ENCODE measurements at regions not wholly inside any gene's neighbourhood (a gene's known extent, or its start where the extent isn't known, plus 50 kb on each side); places are given as distances from the start of the nearest gene placed in this dataset.

DNA sequence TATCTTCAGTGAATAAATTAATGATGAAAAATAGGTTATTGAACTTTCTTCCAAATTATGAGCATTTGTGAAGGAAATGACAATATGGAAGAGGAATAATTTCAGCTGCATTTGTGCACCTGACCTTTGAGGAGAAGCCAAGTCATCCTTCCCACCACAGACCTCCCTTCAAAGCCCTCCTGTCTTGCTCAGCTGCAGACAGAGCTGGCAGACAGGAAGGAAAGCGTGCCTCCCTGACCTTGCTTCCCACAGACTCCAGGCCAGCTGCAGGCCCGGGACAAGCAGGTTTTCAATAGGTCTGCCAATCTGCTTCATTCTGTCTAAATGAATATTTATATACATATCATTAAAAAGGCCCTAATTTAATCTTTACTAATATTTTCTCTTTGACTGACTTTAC lies 152.9 kb upstream of the RBMS3 start:
- peaks cover 2% of the 10 kb centered on the region for H3K36me3 Mint-ChIP-seq (ENCODE audit: insufficient read depth)

DNA sequence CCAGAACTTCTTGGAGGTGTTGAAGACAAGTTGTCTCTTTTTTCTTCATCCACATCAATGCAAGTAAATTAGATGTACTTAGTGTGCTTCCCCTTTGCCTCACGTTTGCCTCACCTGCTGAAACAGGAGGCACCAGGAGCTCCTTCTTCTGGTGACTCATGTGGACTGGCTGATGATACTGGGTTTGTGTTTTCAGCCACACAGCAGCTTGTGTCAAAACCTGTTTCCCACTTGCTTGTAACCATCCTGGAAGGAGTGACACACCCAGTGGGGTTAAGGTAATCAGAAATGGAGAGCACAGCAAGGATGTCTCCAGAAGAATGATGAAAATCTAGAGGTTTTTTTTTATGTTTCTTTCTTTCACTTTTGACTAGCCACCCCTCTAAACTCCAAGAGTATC lies 143.3 kb upstream of the RBMS3 start:
- Mint-ChIP-seq H3K27ac (ENCODE audit: low read depth) (no peak overlapping the region), H3K4me1 (no peaks in the 10 kb centered on the region), H3K4me3 (no peak overlapping the region), H3K27me3 (no peaks in the 10 kb centered on the region), H3K36me3 (ENCODE audit: insufficient read depth) (no peaks in the 10 kb centered on the region), H3K9me3 (no peaks in the 10 kb centered on the region)
- DNase-seq (ENCODE audit: low spot score in 2 of 2) (no peak), ATAC-seq (replicated peaks; ENCODE audit: extremely low read depth, poor library complexity, severe bottlenecking) (no peak)

More for the DNA sequence above, 152.9 kb upstream of the RBMS3 start:
- ATAC-seq (replicated peaks; ENCODE audit: extremely low read depth, poor library complexity, severe bottlenecking) (no peak), DNase-seq (ENCODE audit: low spot score in 2 of 2) (no peak)
- Mint-ChIP-seq H3K4me1 (no peaks in the 10 kb centered on the region), H3K9me3 (peaks cover 11% of the 10 kb centered on the region), H3K27me3 (no peaks in the 10 kb centered on the region), H3K27ac (ENCODE audit: low read depth) (no peak overlapping the region), H3K4me3 (no peak overlapping the region)

DNA sequence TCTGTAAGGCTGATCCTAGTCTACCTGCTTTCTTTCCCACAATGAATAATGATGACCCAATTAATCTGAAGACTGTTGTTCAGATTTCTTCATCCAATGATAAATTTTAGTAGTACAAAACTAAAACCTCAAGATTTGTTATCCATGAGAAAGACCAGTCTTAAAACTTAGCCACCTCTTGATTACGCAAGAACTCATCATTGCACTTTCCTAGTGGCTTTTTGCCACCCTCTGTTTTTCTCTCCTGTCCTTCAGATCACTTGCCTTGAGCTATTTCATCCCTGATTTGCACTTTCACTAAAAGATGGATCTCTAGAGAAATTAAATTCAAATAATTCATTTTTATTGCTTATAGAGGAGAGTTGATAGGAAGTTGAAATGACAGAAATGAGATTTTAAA lies 142.7 kb upstream of the RBMS3 start:
- no peak for DNase-seq (ENCODE audit: low spot score in 2 of 2)
- Mint-ChIP-seq H3K4me3 (no peak overlapping the region), H3K9me3 (no peaks in the 10 kb centered on the region), H3K36me3 (ENCODE audit: insufficient read depth) (no peaks in the 10 kb centered on the region), H3K27me3 (no peaks in the 10 kb centered on the region), H3K27ac (ENCODE audit: low read depth) (no peak overlapping the region), H3K4me1 (no peaks in the 10 kb centered on the region)
- no peak for ATAC-seq (replicated peaks; ENCODE audit: extremely low read depth, poor library complexity, severe bottlenecking)

DNA sequence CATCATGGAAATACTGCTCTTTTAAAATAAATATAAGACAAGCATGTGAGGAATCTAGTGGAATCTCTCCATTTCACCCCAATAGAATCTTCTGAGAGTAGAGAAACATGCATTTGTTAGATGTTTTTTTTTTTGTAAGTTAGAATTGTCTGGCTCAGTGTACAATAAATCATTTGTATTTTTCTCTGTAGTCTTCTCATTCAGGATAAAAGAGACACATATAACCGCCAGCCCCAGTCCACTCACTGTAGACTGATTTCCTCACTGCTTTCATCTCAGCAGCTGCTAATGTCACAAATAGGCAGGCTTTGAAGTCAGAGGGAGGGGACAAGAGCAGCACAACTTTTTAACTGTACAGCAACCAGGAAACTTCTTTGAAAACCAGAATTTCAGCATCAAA lies 140.2 kb upstream of the RBMS3 start:
- Mint-ChIP-seq H3K4me1 (no peaks in the 10 kb centered on the region), H3K36me3 (ENCODE audit: insufficient read depth) (no peaks in the 10 kb centered on the region), H3K27me3 (no peaks in the 10 kb centered on the region), H3K4me3 (no peak overlapping the region), H3K27ac (ENCODE audit: low read depth) (no peak overlapping the region), H3K9me3 (peaks cover 6% of the 10 kb centered on the region)
- ATAC-seq (replicated peaks; ENCODE audit: extremely low read depth, poor library complexity, severe bottlenecking) (no peak), DNase-seq (ENCODE audit: low spot score in 2 of 2) (no peak)

DNA sequence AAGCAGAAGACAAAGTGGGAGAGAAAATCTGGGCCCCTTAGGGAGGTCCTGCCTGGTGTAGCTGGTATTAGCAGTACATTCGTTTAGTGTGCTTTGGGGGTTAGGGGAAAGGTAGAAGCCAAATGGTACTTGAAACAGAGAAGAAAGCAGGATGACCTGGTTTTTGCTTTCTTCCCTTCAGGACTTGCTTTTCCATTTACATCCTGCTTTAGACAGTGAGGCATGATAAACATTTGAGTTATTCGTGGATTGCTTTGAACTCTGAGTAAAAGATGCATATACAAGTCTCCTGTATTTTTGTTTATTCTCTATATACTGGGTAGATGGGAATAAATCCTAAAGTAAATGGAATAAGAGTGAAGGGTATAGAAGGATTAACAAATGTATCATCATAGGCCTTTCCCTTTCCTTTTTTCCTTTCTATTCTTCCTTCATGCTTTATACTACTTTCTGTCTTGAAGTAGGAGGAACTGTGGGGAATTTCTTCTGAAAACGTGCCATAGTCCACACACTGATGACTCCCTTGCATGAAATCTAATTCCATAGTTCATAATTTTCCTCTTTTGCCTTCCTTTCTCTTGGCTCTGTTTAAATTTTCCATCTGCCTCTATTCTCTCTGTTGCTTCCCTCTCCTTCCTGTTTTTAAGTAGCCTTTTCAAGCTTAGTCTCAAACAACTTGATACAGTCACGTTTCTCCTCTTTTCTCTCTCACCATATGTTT lies 139.5 kb upstream of the RBMS3 start:
- DNase-seq (ENCODE audit: low spot score in 2 of 2), result no peak

DNA sequence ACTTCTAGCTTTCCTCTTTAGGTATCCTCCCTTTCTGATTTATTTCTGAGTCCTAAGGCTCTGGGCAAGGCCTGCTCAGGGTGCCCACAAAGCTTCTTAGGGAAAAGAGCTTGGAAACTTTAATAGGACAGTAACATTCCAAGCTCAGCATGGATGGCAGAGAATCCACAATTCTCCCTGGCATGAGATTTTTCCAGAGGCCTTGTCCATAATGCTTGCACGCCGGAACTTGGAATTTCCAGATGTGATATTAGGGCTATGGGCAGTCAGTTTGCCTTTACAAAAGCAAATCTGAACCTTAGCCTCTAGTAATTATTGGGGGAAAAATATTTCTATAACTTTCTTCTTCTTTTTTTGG lies 139.0 kb upstream of the RBMS3 start:
- no peaks in the 10 kb centered on the region for H3K36me3 Mint-ChIP-seq (ENCODE audit: insufficient read depth)
- H3K9me3 Mint-ChIP-seq, result peaks cover 6% of the 10 kb centered on the region
- H3K4me3 Mint-ChIP-seq, result no peak overlapping the region
- DNase-seq (ENCODE audit: low spot score in 2 of 2) (no peak), ATAC-seq (replicated peaks; ENCODE audit: extremely low read depth, poor library complexity, severe bottlenecking) (no peak)
- no peaks in the 10 kb centered on the region for H3K4me1 Mint-ChIP-seq
- H3K27me3 Mint-ChIP-seq, result no peaks in the 10 kb centered on the region
- no peak overlapping the region for H3K27ac Mint-ChIP-seq (ENCODE audit: low read depth)

More for the DNA sequence above, 139.5 kb upstream of the RBMS3 start:
- peaks cover 6% of the 10 kb centered on the region for H3K9me3 Mint-ChIP-seq
- H3K27me3 Mint-ChIP-seq, result no peaks in the 10 kb centered on the region
- no peaks in the 10 kb centered on the region for H3K4me1 Mint-ChIP-seq
- H3K27ac Mint-ChIP-seq (ENCODE audit: low read depth), result no peak overlapping the region
- no peak overlapping the region for H3K4me3 Mint-ChIP-seq
- ATAC-seq (replicated peaks; ENCODE audit: extremely low read depth, poor library complexity, severe bottlenecking), result no peak
- no peaks in the 10 kb centered on the region for H3K36me3 Mint-ChIP-seq (ENCODE audit: insufficient read depth)

DNA sequence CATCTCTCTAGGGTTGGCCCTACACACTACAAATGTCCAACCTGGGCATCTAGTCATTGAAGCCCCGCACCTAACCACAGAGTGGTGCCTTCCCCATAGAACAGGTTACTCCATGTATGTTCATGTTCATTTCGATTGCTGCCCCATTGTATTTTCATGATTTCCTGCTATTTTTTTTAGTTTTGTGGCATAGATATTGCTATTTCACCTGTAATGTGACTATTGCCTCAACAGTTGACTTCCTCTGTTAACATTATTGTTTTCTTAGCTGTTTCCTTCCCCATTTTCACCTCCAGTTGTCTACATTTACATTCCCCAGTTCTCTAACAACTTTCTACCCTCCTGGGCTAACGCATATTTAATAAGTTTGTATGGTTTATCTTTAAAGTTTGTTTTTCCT lies 137.7 kb upstream of the RBMS3 start:
- ATAC-seq (replicated peaks; ENCODE audit: extremely low read depth, poor library complexity, severe bottlenecking) (no peak), DNase-seq (ENCODE audit: low spot score in 2 of 2) (no peak)
- Mint-ChIP-seq H3K4me1 (no peaks in the 10 kb centered on the region), H3K9me3 (peaks cover 6% of the 10 kb centered on the region), H3K27ac (ENCODE audit: low read depth) (no peak overlapping the region), H3K36me3 (ENCODE audit: insufficient read depth) (no peaks in the 10 kb centered on the region), H3K27me3 (no peaks in the 10 kb centered on the region), H3K4me3 (no peak overlapping the region)

DNA sequence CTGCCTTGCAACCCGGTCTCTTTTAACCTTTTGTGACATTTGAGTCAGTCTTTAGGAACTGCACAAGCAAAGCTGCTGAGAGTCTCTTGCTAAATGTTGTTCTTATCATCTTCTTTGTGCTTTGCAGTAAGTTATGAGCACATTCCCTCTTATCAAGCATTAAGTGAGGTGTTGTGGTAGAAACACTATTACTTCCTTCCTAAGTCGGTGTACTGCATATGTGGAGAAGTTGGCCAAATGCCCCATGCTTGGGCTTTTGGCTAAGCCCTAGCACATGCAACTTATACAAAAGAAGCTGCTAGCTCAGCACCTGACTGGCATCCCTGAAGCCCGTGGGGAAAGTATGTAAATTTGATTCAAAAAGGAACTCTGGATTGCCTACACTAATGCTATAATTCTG lies 136.5 kb upstream of the RBMS3 start:
- ATAC-seq (replicated peaks; ENCODE audit: extremely low read depth, poor library complexity, severe bottlenecking) (no peak), DNase-seq (ENCODE audit: low spot score in 2 of 2) (no peak)
- Mint-ChIP-seq H3K4me1 (no peaks in the 10 kb centered on the region), H3K9me3 (peaks cover 6% of the 10 kb centered on the region), H3K27ac (ENCODE audit: low read depth) (no peak overlapping the region), H3K36me3 (ENCODE audit: insufficient read depth) (no peaks in the 10 kb centered on the region), H3K27me3 (no peaks in the 10 kb centered on the region), H3K4me3 (no peak overlapping the region)

DNA sequence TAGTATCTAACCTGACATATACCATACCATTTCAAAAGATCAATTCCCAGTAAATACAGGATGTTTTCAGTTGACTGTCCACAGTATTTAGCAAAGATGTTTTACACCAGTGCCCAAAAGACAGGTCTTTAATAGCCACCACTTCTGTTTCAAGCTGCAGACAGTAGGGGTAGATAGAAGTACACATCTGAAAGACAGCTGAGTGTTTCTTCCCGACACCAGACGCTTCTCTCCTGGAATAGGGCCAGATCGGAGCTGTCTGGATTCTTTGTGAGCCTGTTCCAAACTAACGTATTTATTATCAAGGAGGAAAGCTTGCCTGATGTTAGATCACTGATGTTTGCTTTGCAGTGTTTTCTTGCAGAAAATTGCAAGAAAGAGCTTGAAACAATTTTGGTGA lies 136.1 kb upstream of the RBMS3 start:
- no peak overlapping the region for H3K4me3 Mint-ChIP-seq
- ATAC-seq (replicated peaks; ENCODE audit: extremely low read depth, poor library complexity, severe bottlenecking) (no peak), DNase-seq (ENCODE audit: low spot score in 2 of 2) (no peak)
- H3K36me3 Mint-ChIP-seq (ENCODE audit: insufficient read depth), result no peaks in the 10 kb centered on the region
- no peaks in the 10 kb centered on the region for H3K27me3 Mint-ChIP-seq
- no peak overlapping the region for H3K27ac Mint-ChIP-seq (ENCODE audit: low read depth)
- H3K9me3 Mint-ChIP-seq, result peaks cover 6% of the 10 kb centered on the region
- H3K4me1 Mint-ChIP-seq, result no peaks in the 10 kb centered on the region

DNA sequence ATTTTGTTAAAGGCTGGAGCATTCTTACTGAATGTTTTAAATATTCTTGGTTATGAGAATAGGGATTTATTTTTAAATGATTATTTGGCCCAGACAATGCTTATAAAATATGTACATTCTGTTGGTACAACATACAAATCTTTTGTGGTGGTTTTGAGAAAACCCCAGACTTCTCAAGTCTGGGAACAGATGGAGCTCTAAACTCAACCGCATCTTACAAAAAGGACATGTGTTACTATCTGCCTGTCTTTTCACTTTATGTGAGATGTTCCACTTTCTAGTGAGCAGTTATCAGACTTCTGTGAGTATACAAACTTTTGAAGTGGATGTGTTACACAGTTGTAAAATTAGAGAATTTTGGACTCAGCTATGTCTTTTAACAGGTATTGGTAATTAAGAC lies 135.5 kb upstream of the RBMS3 start:
- peaks cover 6% of the 10 kb centered on the region for H3K9me3 Mint-ChIP-seq
- ATAC-seq (replicated peaks; ENCODE audit: extremely low read depth, poor library complexity, severe bottlenecking) (no peak), DNase-seq (ENCODE audit: low spot score in 2 of 2) (no peak)
- H3K27ac Mint-ChIP-seq (ENCODE audit: low read depth), result no peak overlapping the region
- H3K36me3 Mint-ChIP-seq (ENCODE audit: insufficient read depth), result no peaks in the 10 kb centered on the region
- no peaks in the 10 kb centered on the region for H3K4me1 Mint-ChIP-seq
- no peaks in the 10 kb centered on the region for H3K27me3 Mint-ChIP-seq
- H3K4me3 Mint-ChIP-seq, result no peak overlapping the region

DNA sequence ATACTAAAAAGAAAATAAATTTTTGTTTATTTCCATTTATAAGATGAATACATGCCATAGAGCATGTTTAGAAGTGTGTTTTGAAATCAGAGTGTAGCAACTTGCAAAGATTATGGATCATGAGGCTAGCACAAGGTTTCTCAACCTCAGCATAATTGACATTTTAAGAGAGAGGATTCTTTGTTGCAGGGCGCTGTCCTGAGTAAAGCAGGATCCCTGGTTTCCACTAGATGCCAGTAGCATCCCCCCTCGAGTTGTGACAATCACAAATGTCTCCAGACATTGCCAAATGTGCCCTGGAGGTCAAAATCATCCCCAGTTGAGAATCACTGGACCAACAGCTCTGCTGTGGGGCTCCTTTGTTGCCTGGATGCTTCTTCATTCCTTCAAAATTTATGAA lies 128.5 kb upstream of the RBMS3 start:
- DNase-seq (ENCODE audit: low spot score in 2 of 2), result no peak
- Mint-ChIP-seq H3K9me3 (no peaks in the 10 kb centered on the region), H3K27ac (ENCODE audit: low read depth) (no peak overlapping the region), H3K36me3 (ENCODE audit: insufficient read depth) (no peaks in the 10 kb centered on the region), H3K27me3 (no peaks in the 10 kb centered on the region), H3K4me1 (no peaks in the 10 kb centered on the region), H3K4me3 (no peak overlapping the region)
- ATAC-seq (replicated peaks; ENCODE audit: extremely low read depth, poor library complexity, severe bottlenecking), result no peak

DNA sequence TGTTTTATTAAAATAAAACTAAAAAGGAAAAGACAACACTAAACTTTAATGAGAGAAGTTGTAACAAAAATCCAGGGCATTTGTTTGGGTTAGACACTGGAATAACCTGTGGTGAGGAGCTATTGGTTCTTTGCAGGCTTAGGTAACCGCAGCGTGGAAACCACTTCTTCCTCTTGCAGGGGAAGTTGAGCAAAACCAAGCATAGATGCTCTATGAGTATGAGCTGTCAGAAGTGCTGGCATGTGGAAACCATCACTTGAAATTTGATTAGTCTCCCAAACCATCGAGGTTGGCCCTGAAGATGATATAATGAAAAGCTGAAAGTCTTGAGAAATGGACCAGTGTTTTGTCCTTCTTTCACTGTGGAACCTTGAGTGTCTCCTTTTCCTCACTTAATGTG lies 127.1 kb upstream of the RBMS3 start:
- H3K36me3 Mint-ChIP-seq (ENCODE audit: insufficient read depth), result no peaks in the 10 kb centered on the region
- DNase-seq (ENCODE audit: low spot score in 2 of 2), result no peak

DNA sequence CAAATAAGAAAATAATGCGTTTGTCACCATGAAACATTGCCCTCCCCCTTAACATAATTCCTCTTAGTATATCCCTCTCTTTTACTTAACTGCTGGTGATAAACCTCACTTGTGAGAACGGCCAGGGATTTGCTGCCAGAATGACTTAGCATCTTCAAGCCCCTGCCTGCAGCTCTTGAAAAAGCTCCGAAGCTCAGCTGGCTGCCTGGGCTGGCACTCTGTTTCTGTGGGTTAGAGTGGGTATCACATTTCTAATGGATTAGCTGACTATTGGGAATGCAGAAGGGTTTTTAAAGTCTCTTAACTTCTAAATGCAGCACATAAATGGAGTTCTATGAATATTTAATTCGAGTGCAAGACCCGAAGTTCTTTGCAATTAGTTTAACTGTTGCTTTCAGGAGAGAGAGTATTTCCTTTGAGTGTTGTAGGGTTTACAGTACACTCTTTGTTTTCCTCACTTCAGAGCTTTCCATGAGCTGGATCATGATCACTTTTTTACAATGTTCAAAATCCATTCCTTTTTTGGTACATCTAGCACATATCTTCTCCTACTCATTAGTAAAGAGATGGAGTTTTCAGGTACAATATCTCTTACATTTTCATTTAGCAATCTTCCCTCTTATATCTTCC lies 124.7 kb upstream of the RBMS3 start:
- H3K27ac Mint-ChIP-seq (ENCODE audit: low read depth), result no peak overlapping the region
- ATAC-seq (replicated peaks; ENCODE audit: extremely low read depth, poor library complexity, severe bottlenecking) (no peak), DNase-seq (ENCODE audit: low spot score in 2 of 2) (no peak)
- no peaks in the 10 kb centered on the region for H3K27me3 Mint-ChIP-seq
- no peak overlapping the region for H3K4me3 Mint-ChIP-seq
- H3K4me1 Mint-ChIP-seq, result no peaks in the 10 kb centered on the region
- H3K9me3 Mint-ChIP-seq, result no peaks in the 10 kb centered on the region
- no peaks in the 10 kb centered on the region for H3K36me3 Mint-ChIP-seq (ENCODE audit: insufficient read depth)

More for the DNA sequence above, 127.1 kb upstream of the RBMS3 start:
- Mint-ChIP-seq H3K4me3 (no peak overlapping the region), H3K27me3 (no peaks in the 10 kb centered on the region), H3K4me1 (no peaks in the 10 kb centered on the region), H3K9me3 (no peaks in the 10 kb centered on the region), H3K27ac (ENCODE audit: low read depth) (no peak overlapping the region)
- ATAC-seq (replicated peaks; ENCODE audit: extremely low read depth, poor library complexity, severe bottlenecking), result no peak
